ENCODE measurements at regions not wholly inside any gene's neighbourhood (a gene's known extent, or its start where the extent isn't known, plus 50 kb on each side); places are given as distances from the start of the nearest gene placed in this dataset.
"Not testable (repeated sequence)": the region's sequence is repeated elsewhere in the genome, so short reads cannot be mapped to it uniquely, and the experiment has no call there.

DNA sequence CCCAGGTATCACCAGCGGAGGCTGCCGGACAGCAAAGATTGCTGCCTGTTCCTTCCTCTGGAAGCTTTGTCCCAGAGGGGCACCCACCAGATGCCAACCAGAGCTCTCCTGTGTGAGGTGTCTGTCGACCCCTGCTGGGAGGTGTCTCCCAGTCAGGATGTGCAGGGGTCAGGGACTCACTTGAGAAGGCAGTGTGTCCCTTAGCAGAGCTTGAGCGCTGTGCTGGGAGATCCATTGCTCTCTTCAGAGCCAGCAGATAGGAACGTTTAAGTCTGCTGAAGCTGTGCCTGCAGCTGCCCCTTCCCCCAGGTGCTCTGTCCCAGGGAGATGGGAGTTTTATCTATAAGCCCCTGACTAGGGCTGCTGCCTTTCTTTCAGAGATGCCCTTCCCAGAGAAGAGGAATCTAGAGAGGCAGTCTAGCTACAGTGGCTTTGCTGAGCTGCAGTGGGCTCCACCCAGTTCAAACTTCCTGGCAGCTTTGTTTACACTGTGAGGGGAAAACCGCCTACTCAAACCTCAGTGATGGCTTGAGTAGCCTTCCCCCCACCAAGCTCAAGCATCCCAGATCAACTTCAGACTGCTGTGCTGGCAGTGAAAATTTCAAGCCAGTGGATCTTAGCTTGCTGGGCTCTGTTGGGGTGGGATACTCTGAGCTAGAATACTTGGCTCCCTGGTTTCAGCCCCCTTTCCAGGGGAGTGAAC is 253.7 kb downstream of the SPATA31A6 start:
- DNase-seq, result not testable (repeated sequence)

- DNase-seq, result not testable (repeated sequence)
Measured at GRCh38 chr9:42442680-42443079, 259.2 kb downstream of the SPATA31A6 start.

DNA sequence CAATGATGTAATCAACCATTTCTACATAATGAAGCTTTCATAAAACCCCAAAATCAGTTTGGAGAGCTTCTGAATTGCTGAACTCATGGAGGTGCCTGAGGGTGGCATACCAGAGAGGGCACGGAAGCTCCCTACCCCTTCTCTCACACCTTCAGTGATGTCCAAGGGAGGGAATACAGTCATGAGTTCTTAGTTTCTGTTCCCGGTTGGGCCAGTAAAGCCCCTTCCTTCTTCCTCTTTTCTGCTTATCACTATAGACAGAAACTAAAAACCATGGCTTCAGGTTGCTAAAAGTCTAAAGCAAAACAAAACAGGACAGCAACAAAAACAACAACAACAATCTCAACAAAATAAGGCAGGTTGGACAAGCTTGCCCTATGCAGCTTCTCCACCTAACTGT is 260.0 kb downstream of the SPATA31A6 start:
- DNase-seq, result not testable (repeated sequence)

GRCh38 chr9:42461436-42461835 is 278.0 kb downstream of the SPATA31A6 start:
- DNase-seq, result peak; percentile 36

DNA sequence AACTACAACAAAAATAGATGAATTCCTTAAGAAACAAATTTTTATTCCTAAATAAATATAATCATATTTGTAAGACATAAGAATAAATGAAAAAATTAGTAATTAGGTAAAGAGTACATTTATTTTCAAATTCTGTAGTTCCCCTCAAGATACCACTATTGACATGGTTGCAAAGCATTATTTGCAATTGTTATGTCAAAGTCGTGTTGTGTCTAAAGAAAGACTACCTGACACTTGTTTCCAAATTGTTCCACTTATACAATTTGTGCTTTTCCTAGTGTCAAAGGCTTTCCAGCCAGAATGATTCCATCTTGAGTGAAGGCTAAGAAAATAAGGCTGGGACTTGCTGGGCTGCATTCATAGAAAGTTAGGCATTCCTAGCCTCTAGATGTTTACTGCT is 278.4 kb downstream of the SPATA31A6 start:
- DNase-seq, result not testable (repeated sequence)

DNA sequence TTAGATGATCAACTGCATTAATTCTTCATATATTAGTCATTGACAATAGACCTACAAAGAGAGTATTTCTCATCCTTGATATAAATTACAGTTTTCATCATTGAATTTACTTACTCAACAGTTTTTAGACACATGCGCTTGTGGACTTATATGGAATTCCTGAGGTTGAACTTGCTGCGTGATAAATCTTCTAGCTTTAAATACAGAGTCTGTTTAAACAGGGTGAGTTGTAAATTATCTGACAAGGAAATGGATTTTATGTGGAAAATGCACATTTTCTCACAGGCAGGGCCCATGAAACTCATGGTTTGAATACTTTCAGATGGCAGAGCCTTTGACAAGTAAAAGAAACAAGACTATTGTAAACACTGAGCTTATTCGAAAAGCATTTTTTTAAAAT is 280.5 kb downstream of the SPATA31A6 start:
- peak; percentile 84 for DNase-seq

- peak; percentile 12 for DNase-seq
Measured at GRCh38 chr9:42470577-42470976, 287.1 kb downstream of the SPATA31A6 start.

DNA sequence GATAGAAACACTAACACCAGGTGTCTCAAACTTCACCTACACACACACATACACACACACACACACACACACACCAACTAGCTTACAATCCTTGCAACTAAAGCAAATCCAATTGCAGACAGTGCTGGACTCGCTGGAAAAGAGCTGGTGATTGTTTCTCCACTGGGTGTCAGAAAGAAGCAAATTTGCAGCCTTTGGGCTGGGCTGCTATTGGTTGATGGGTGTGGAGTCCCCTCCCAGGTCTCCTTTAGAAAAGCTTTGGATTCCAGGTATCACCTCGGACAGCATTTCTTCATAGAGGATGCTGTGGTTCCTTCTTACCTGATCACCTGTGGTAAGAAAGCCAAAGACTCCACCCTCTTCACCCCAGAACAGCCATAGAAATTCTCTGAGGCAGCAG is 307.5 kb downstream of the SPATA31A6 start:
- not testable (repeated sequence) for DNase-seq

- DNase-seq, result not testable (repeated sequence)
Measured at GRCh38 chr9:42502620-42503264, 319.3 kb downstream of the SPATA31A6 start.

DNA sequence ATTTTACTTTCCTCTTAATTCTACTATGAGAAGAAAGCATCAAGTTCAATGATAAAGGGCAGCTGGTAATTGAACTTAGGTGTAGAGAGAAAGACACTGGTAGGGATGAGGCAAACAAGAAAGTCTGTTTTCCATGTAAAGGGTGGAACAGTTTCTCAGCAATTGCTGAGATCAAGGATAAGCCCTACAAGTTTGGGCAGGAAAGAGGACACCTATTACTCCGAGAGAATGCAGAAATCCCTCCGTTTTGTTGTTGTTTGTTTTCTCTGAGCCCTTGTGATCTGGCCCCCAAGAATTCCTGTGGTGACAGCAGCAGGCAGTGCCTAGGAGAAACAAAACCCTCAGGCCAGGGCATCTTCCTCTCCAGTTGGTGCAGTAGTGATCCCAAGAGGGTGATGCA is 324.7 kb downstream of the SPATA31A6 start:
- not testable (repeated sequence) for DNase-seq

DNA sequence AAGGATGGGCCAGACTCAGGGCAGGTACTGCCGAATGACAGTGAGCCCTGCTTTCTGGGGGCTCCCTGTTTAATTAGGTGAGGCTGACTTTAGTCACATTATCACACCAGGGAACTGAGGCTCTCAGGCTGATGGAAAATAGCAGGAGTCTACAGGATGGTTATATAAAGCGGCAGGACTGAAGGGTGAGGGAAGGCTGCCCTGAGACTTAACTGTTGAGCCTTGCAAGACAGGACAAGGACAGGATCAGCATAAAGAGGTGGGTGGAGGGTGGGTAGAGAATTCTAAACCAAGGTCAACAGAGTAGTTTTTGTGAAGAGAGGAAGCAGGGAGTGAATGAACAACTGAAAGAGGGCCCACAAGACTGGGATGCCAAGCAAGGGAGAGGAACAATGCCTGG is 330.1 kb downstream of the SPATA31A6 start:
- not testable (repeated sequence) for DNase-seq

GRCh38 chr9:42534325-42534983 is 351.0 kb downstream of the SPATA31A6 start:
- peak; percentile 78 for DNase-seq

- peak; percentile 51 for DNase-seq
Measured at GRCh38 chr9:42534984-42535325, 351.5 kb downstream of the SPATA31A6 start.

GRCh38 chr9:42550789-42551357 is 367.4 kb downstream of the SPATA31A6 start:
- not testable (repeated sequence) for DNase-seq

- DNase-seq, result not testable (repeated sequence)
Measured at GRCh38 chr9:42568530-42568929, 385.1 kb downstream of the SPATA31A6 start.

DNA sequence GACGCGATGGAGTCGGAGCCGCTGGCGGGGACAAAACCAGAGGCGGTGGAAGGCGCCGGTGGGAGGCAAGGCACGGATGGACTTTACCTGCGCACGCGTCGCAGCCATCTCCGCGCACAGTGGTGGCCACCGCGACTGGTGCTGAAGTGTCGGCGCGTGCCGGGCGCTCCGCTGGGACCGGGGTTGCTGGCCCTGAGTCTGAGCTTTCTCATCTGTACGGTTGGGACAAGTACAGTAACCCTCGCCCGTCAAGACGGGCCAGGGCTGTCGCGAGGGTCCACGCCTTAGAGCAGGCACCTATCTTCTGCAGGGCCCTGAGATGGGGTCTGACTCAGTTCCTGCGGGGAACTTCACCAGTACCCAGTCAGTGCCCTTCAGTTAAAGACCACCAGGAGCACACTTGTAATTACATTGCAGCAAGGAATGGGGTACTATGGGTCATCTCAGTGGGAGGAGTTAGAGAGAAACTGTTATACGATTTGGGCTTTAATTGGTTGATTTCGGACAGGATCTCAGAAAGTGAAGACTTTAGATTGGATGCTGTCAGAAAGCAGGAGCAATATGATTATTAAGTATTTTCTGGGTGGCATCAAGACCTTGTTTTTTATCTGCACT is 385.6 kb downstream of the SPATA31A6 start:
- not testable (repeated sequence) for DNase-seq

DNA sequence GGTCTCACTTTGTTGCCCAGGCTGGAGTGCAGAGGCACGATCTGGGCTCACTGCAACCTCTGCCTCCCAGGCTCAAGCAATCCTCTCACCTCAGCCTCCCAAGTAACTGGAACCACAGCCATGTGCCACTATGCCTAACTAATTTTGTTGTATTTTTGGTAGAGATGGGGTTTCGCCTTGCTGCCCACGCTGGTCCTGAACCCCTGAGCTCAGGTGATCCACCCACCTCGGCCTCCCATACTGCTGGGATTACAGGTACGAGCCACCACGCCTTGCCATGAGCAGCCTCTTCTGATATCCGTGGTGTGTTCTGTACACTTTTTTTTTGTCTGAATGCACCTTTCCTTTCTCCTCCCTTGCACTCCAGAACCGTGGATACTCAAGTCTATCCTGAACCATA is 394.4 kb downstream of the SPATA31A6 start:
- DNase-seq, result not testable (repeated sequence)

Data from fibroblast of skin of scalp (primary cell).